Upper lobe of left lung (tissue), 6 donors: ENCODE measurements at regions not wholly inside any gene's neighbourhood (a gene's known extent, or its start where the extent isn't known, plus 50 kb on each side); places are given as distances from the start of the nearest gene placed in this dataset.

Experiments used
- ATAC-seq, 2 donors: fragments of 200-7000 bp; cut with Tn5 transposase; one replicate each; pipeline ENCODE4 v1.9.1; 2022; ENCODE audit warnings: mild to moderate bottlenecking in 2 of 2, moderate library complexity in 2 of 2; ENCODE audit not compliant: low FRiP score in 2 of 2
- DNase-seq, 2 donors: peaks; one replicate each; pipeline ENCODE4 v3.0.0-alpha.2; 2019 to 2020
- H3K27ac ChIP-seq, 4 donors: fragments of 200-600 bp; sonication (generic); one replicate each; pipeline ENCODE4 v1.5.1; 2016 to 2019
- H3K27me3 ChIP-seq, 4 donors: fragments of 200-600 bp; sonication (generic); one replicate each; pipeline ENCODE4 v1.5.1; 2017 to 2019
- H3K36me3 ChIP-seq, 4 donors: fragments of 200-600 bp; sonication (generic); one replicate each; pipeline ENCODE4 v1.5.1; 2016 to 2019
- H3K4me1 ChIP-seq, 4 donors: fragments of 200-600 bp; sonication (generic); one replicate each; pipeline ENCODE4 v1.5.1; 2018 to 2019
- H3K4me3 ChIP-seq, 4 donors: fragments of 200-600 bp; sonication (generic); one replicate each; pipeline ENCODE4 v1.5.1; 2017 to 2019; ENCODE audit warnings: mild to moderate bottlenecking in 2 of 4, moderate library complexity in 1 of 4
- H3K9me3 ChIP-seq, 4 donors: fragments of 200-600 bp; sonication (generic); one replicate each; pipeline ENCODE4 v1.5.1; 2018 to 2019
- EP300 ChIP-seq, 4 donors: sonication (generic); formaldehyde crosslinking; IDR thresholded peaks; one replicate each; pipeline ENCODE4 v1.5.1; 2017; ENCODE audit warnings: antibody characterized with exemption in 4 of 4, control low read depth in 2 of 4
- POLR2A ChIP-seq, 4 donors: fragments of 450-650 bp; IDR thresholded peaks; one replicate each; pipeline ENCODE4 v1.5.1; 2016 to 2017; ENCODE audit warnings: antibody characterized with exemption in 4 of 4, mild to moderate bottlenecking in 2 of 4
- POLR2AphosphoS5 ChIP-seq, 2 donors: sonication (generic); formaldehyde crosslinking; IDR thresholded peaks; one replicate each; pipeline ENCODE4 v1.5.1; 2017; ENCODE audit warnings: antibody characterized with exemption in 2 of 2
- TF ChIP-seq, protein P1 (sequence below), 6 experiments: fragments of 450-650 bp in 4 of 6; fragments of 200-600 bp in 2 of 6; sonication (generic) in 2 of 6; IDR thresholded peaks; one replicate each; pipeline ENCODE4 v1.5.1; 2016 to 2019; ENCODE audit warnings: antibody characterized with exemption in 6 of 6
- donor health status: DM: no; HTN: no; CAD: no; lungs with moderate emphysema.
- donor health status: DM: no; HTN: yes; CAD: no; lungs with severe emphysema.

- TF ChIP-seq, protein P1, sequence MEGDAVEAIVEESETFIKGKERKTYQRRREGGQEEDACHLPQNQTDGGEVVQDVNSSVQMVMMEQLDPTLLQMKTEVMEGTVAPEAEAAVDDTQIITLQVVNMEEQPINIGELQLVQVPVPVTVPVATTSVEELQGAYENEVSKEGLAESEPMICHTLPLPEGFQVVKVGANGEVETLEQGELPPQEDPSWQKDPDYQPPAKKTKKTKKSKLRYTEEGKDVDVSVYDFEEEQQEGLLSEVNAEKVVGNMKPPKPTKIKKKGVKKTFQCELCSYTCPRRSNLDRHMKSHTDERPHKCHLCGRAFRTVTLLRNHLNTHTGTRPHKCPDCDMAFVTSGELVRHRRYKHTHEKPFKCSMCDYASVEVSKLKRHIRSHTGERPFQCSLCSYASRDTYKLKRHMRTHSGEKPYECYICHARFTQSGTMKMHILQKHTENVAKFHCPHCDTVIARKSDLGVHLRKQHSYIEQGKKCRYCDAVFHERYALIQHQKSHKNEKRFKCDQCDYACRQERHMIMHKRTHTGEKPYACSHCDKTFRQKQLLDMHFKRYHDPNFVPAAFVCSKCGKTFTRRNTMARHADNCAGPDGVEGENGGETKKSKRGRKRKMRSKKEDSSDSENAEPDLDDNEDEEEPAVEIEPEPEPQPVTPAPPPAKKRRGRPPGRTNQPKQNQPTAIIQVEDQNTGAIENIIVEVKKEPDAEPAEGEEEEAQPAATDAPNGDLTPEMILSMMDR (IDR thresholded peaks at IDR 0.05): no peak
- TF ChIP-seq POLR2AphosphoS5 (IDR thresholded peaks at IDR 0.05) (no peak), EP300 (IDR thresholded peaks at IDR 0.05) (no peak), POLR2A (IDR thresholded peaks at IDR 0.05) (no peak)
- no peaks in the 10 kb centered on the region for H3K4me1 ChIP-seq
- H3K36me3 ChIP-seq: no peaks in the 10 kb centered on the region
- peaks cover 0 to 6% (median 0%) of the 10 kb centered on the region in 4 donors for H3K9me3 ChIP-seq
- no peak overlapping the region for H3K4me3 ChIP-seq
- no peaks in the 10 kb centered on the region for H3K27me3 ChIP-seq
- ATAC-seq (no peak), DNase-seq (no peak)
- no peak overlapping the region for H3K27ac ChIP-seq
Observed at GRCh38 chr3:137958636-137959035, 51.3 kb upstream of the CLDN18 start.
